ENCODE measurements at regions not wholly inside any gene's neighbourhood (a gene's known extent, or its start where the extent isn't known, plus 50 kb on each side); places are given as distances from the start of the nearest gene placed in this dataset.

DNA sequence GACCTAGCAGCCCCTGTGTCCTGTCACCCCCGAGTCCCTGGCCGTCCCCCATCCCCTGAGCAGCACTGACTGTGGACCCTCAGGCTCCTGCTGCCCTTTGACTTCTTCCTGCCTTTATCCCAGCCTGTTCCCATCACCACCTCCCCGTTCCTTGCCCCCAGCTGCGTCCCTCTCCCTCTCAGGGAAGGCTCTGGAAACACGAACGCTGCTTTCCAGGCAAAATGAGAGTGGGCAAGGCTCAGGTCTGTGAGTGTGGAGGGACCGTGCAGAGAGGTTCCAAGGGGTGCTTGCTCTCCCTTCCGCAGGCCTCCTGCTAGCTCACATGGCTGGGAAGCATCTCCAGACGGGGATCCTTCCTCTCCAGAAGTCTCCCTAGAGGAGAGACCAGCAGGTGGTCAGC lies 501.8 kb upstream of the SALL3 start:
- Histone ChIP-seq H3K9ac (ENCODE audit: low read length) (no peak overlapping the region), H3K79me2 (replicated peaks; ENCODE audit: insufficient read depth, low read length) (no peaks in the 10 kb centered on the region), H3K27ac (ENCODE audit: low read length) (no peak overlapping the region), H3K9me2 (ENCODE audit: insufficient read depth, low read length) (no peaks in the 10 kb centered on the region), H3K4me3 (ENCODE audit: low read length) (no peak overlapping the region), H3K27me3 (ENCODE audit: insufficient read depth, low read depth, low read length) (no peaks in the 10 kb centered on the region), H3K9me3 (ENCODE audit: low read length) (no peaks in the 10 kb centered on the region), H3K4me2 (ENCODE audit: low read length) (no peak overlapping the region), H4K20me1 (ENCODE audit: insufficient read depth) (no peaks in the 10 kb centered on the region), H3F3A (ENCODE audit: insufficient read depth, low read length, poor library complexity, severe bottlenecking) (no peaks in the 10 kb centered on the region), H2AFZ (ENCODE audit: low read depth, low read length) (no peak overlapping the region), H3K36me3 (ENCODE audit: insufficient read depth, low read length) (no peaks in the 10 kb centered on the region)
- no peak for TF ChIP-seq EZH2 (IDR thresholded peaks at IDR 0.05; ENCODE audit: borderline replicate concordance, insufficient read depth, low read length, poor library complexity, severe bottlenecking)
- TF ChIP-seq, protein P1, sequence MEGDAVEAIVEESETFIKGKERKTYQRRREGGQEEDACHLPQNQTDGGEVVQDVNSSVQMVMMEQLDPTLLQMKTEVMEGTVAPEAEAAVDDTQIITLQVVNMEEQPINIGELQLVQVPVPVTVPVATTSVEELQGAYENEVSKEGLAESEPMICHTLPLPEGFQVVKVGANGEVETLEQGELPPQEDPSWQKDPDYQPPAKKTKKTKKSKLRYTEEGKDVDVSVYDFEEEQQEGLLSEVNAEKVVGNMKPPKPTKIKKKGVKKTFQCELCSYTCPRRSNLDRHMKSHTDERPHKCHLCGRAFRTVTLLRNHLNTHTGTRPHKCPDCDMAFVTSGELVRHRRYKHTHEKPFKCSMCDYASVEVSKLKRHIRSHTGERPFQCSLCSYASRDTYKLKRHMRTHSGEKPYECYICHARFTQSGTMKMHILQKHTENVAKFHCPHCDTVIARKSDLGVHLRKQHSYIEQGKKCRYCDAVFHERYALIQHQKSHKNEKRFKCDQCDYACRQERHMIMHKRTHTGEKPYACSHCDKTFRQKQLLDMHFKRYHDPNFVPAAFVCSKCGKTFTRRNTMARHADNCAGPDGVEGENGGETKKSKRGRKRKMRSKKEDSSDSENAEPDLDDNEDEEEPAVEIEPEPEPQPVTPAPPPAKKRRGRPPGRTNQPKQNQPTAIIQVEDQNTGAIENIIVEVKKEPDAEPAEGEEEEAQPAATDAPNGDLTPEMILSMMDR (IDR thresholded peaks at IDR 0.05; ENCODE audit: poor library complexity, severe bottlenecking) = no peak
- no peak for TF ChIP-seq MXI1 (conservative IDR thresholded peaks at IDR 0.05; ENCODE audit: poor library complexity, severe bottlenecking)
- TF ChIP-seq EP300 (conservative IDR thresholded peaks at IDR 0.05; ENCODE audit: poor library complexity, severe bottlenecking) = no peak
- no peak for TF ChIP-seq RAD21 (conservative IDR thresholded peaks at IDR 0.05)
- TF ChIP-seq TAF1 (IDR thresholded peaks at IDR 0.05; ENCODE audit: low read depth) = no peak
- no peak for TF ChIP-seq POLR2AphosphoS5 (IDR thresholded peaks at IDR 0.05)

DNA sequence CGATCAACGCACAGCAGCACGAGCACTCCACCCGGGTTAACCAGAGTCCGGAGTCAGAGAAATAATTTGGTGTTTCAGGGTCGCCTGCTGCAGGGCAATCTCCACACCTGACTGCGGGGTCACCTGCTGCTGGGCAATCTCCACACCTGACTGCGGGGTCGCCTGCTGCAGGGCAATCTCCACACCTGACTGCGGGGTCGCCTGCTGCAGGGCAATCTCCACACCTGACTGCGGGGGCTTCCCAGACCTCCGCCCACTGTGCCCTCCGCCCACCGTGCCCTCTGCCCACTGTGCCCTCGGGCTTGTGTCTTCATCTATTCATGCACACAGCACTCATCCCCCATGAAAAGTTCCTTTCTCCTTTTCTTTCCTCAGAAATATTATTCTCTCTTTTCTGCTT lies 500.2 kb upstream of the SALL3 start:
- no peaks in the 10 kb centered on the region for H3K27me3 ChIP-seq (ENCODE audit: insufficient read depth, low read depth, low read length)
- H3K9me3 ChIP-seq (ENCODE audit: low read length) = no peaks in the 10 kb centered on the region
- no peak overlapping the region for H2AFZ ChIP-seq (ENCODE audit: low read depth, low read length)
- H4K20me1 ChIP-seq (ENCODE audit: insufficient read depth) = no peaks in the 10 kb centered on the region
- H3K4me3 ChIP-seq (ENCODE audit: low read length) = no peak overlapping the region
- TF ChIP-seq, protein P1 (IDR thresholded peaks at IDR 0.05; ENCODE audit: poor library complexity, severe bottlenecking) = no peak
- TF ChIP-seq POLR2AphosphoS5 (IDR thresholded peaks at IDR 0.05) (no peak), SMC3 (conservative IDR thresholded peaks at IDR 0.05; ENCODE audit: poor library complexity) (no peak), EP300 (conservative IDR thresholded peaks at IDR 0.05; ENCODE audit: poor library complexity, severe bottlenecking) (no peak), RAD21 (conservative IDR thresholded peaks at IDR 0.05) (no peak), EZH2 (IDR thresholded peaks at IDR 0.05; ENCODE audit: borderline replicate concordance, insufficient read depth, low read length, poor library complexity, severe bottlenecking) (no peak), TAF1 (IDR thresholded peaks at IDR 0.05; ENCODE audit: low read depth) (no peak), MXI1 (conservative IDR thresholded peaks at IDR 0.05; ENCODE audit: poor library complexity, severe bottlenecking) (no peak)
- TF ChIP-seq, protein P2, sequence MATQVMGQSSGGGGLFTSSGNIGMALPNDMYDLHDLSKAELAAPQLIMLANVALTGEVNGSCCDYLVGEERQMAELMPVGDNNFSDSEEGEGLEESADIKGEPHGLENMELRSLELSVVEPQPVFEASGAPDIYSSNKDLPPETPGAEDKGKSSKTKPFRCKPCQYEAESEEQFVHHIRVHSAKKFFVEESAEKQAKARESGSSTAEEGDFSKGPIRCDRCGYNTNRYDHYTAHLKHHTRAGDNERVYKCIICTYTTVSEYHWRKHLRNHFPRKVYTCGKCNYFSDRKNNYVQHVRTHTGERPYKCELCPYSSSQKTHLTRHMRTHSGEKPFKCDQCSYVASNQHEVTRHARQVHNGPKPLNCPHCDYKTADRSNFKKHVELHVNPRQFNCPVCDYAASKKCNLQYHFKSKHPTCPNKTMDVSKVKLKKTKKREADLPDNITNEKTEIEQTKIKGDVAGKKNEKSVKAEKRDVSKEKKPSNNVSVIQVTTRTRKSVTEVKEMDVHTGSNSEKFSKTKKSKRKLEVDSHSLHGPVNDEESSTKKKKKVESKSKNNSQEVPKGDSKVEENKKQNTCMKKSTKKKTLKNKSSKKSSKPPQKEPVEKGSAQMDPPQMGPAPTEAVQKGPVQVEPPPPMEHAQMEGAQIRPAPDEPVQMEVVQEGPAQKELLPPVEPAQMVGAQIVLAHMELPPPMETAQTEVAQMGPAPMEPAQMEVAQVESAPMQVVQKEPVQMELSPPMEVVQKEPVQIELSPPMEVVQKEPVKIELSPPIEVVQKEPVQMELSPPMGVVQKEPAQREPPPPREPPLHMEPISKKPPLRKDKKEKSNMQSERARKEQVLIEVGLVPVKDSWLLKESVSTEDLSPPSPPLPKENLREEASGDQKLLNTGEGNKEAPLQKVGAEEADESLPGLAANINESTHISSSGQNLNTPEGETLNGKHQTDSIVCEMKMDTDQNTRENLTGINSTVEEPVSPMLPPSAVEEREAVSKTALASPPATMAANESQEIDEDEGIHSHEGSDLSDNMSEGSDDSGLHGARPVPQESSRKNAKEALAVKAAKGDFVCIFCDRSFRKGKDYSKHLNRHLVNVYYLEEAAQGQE (IDR thresholded peaks at IDR 0.05; ENCODE audit: borderline replicate concordance) = no peak
- H3F3A ChIP-seq (ENCODE audit: insufficient read depth, low read length, poor library complexity, severe bottlenecking) = no peaks in the 10 kb centered on the region
- no peaks in the 10 kb centered on the region for H3K36me3 ChIP-seq (ENCODE audit: insufficient read depth, low read length)
- no peak overlapping the region for H3K27ac ChIP-seq (ENCODE audit: low read length)
- no peaks in the 10 kb centered on the region for H3K9me2 ChIP-seq (ENCODE audit: insufficient read depth, low read length)
- H3K9ac ChIP-seq (ENCODE audit: low read length) = no peak overlapping the region
- H3K79me2 ChIP-seq (replicated peaks; ENCODE audit: insufficient read depth, low read length) = no peaks in the 10 kb centered on the region
- no peak overlapping the region for H3K4me2 ChIP-seq (ENCODE audit: low read length)
